ENCODE measurements at regions not wholly inside any gene's neighbourhood (a gene's known extent, or its start where the extent isn't known, plus 50 kb on each side); places are given as distances from the start of the nearest gene placed in this dataset.

DNA sequence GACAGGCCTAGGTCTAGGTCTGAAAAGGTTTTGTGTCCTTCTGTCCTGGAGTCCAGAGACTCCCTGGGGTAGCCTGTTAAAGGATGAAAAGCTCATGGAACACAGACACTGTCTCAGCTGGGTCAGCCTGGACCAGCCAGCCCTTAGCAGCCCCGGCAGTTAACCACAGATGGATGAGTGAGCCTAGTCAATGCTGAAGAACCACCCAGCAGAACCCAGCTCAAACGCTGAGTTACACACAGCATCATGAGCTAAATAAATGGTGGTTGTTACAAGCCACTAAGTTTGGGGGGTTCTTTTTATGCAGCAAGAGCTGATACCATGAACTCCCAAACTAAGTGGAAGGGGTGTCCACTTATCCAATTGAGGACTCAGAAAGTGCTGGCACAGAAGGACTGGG lies 472.8 kb upstream of the PROK2 start:
- DNase-seq (ENCODE audit: low read depth), result no peak

DNA sequence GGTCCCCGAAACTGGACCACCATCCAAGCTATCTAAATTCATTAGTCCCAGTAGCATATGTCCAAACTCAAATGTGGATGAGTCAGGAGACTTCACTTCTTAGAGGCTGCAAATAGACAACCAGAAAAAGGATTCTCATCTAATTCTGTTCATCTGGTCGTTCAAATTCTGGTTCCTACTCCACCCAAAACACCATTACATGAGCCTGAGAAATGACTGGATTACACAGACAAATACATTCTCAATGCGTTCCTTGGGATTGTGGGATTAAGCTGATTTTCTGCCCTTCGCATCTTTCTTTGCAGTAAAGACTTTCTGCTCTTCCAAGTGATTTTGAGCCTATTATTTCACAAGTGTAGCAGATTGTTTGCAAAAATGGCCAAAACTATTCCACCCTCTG lies 472.3 kb upstream of the PROK2 start:
- no peak for DNase-seq (ENCODE audit: low read depth)

DNA sequence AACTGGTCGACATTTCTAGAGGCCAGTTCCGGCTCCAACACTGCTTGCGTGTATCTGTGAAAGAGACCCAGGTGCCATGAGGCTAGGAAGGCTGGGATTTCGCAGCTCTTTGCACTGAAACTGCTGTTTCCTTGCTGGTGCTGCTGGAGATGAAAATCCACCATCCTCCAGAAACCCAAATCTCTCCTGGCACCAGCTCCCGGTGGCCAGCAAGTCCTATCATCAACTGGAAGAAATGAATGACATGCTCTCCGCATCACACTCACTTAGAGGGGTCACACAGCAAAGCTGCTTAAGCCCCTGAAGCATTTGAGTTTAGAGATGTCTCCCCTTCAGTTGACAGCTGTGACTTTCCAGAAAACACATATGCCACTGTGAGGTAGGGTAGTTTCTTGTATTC lies 471.8 kb upstream of the PROK2 start:
- no peak for DNase-seq (ENCODE audit: low read depth)

DNA sequence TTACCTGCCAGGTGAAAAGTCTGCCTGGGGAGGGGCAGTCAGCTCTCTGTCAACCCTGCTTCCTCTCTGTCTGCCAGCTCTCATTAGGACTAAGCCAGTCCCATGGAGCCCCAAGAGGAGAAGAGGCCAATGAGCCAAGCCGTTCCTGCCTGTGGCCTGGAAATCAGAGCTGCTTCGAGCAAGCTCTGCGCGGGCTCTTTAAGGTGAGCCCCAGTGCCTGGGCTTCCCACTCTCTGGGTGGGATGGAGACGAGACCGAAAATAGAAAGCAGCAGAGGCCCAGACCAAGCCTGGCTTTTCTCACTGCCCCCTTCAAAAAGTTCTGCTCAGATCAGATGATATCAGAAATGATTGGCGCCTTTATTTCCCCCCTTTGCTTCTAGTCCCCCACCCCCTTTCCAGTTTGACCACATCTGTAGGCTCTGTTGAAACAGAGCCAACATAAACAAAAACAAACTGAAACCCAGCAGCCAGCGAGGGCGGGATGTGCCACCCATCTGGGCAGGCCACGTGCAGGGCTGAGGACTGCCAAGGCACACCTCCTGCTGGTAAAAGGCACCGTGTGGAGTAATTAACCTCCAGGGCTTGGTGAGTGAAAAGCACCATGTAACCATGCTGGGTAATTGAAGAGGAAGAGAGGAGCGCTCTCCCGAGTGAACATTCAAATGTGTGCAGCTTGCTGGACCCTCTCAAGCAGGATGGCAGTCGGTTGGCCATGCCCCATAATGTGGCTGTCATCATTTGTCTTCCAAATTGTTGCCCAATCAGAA lies 471.0 kb upstream of the PROK2 start:
- no peak for DNase-seq (ENCODE audit: low read depth)

GRCh38 chr3:72255191-72255590 lies 470.2 kb upstream of the PROK2 start:
- no peak for DNase-seq (ENCODE audit: low read depth)

DNA sequence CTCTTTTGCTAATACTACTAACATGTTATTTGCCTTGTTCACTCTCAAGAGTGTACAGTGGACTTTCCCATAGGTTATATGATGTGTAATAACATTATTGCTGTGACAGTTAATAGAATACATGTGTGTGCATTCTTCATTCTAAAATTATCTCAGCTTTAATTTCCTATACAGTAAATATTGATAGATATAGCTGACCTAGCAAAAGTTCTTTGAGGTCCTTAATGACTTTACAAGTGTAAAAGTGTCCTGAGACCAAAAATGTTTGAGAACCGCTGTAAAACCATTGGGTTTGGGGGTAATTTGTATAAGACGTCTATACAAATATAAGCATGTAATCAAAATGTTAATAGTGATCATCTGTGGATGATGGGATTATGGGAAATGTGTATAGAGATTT lies 469.5 kb upstream of the PROK2 start:
- no peak for DNase-seq (ENCODE audit: low read depth)

DNA sequence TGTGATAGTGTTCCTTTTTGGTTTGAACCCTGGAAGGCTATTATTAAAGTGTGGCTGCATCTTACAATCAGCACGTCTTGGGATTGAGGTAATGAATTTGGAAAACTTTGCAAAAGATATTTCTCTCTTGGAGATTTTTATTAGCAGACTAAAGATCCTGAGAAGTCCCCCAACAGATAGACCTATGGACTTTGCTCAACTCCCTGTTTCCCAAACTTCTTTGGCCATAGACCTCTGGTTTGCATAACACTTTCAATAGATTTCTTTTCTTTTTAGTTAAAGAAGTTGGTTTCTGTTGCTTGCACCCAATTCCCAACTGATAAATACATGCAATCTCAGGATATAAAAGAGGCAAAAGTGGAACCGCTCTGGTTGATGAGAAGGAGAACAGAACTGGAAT lies 465.8 kb upstream of the PROK2 start:
- DNase-seq (ENCODE audit: low read depth), result no peak

- no peak for DNase-seq (ENCODE audit: low read depth)
Observed at GRCh38 chr3:72248869-72249268, 463.9 kb upstream of the PROK2 start.

- DNase-seq (ENCODE audit: low read depth), result no peak
Observed at GRCh38 chr3:72248389-72248761, 463.4 kb upstream of the PROK2 start.

DNA sequence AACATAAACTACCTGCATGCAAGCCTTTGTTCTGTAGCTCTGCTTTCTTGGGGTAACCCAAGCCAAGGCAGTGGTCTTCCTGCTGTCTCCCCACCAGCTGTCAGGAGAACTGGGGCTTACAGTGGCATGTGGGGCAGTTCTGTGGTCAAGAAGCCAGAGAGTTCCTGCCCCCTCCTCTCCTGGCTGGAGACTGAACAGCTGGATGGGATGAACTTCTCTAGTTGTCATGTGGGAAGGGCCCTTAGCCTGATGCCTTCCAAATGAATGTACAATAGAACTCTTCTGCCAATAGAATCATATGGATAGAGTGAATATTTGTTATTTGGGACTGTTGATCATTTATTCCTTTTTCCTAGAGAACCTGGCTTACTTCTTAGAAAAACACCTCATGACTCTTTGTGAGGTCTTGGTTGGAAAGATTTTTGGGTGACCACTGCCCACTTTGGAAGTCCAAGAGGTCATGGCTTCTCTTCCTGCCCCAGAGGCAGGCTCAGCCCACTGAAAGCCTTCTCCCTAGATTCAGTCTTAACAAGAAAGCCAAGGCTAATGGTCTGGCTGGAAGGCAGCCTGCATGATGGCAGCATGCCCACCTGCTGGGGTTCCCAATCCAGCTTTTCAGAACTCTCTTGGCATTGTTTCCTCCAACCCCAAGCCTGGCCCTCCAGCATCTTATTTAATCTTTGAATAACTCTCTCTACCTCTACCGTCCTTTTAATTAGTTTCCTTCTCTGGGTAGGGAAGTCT lies 462.9 kb upstream of the PROK2 start:
- DNase-seq (ENCODE audit: low read depth), result no peak

DNA sequence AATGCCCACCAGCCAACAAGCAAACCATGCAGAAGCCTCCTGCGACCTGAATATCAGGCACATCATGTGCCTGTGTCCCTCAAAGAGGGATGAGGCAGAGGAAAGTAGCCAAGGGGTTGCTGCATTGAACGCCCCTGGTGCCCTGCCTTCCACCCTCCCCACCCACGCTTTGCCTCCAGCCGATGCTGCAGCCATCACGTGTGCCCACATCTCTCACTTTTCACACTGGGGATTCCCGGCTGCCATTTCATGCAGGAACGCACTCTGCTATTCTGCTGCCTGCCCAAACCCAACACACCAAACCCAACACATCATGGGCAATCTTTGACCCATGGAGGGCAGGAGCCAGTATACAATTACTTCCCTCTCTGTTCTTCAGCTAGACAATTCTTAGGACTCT lies 462.2 kb upstream of the PROK2 start:
- DNase-seq (ENCODE audit: low read depth), result no peak

- no peak for DNase-seq (ENCODE audit: low read depth)
Observed at GRCh38 chr3:72246685-72247084, 461.7 kb upstream of the PROK2 start.

- no peak for DNase-seq (ENCODE audit: low read depth)
Observed at GRCh38 chr3:72245183-72245811, 460.3 kb upstream of the PROK2 start.

GRCh38 chr3:72244396-72244795 lies 459.4 kb upstream of the PROK2 start:
- no peak for DNase-seq (ENCODE audit: low read depth)

GRCh38 chr3:72242326-72242725 lies 457.4 kb upstream of the PROK2 start:
- no peak for DNase-seq (ENCODE audit: low read depth)

DNA sequence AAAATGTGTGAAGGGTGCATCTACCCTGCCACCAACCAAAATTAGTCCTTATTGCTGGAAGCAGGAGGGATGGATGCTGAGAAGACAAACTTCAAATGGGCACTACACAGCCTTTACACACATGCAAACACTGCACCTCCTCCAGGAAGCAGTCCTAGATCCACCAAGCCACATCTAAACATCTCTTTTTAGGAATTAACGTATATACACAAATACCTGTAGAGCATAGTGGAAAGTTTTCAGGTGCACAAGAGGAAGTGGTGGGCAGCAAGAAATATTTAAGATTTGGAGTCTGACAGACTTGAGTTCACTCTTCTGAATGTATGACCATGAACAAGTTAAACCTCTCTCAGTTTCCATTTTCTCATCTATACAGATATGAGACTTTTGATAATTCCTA lies 456.6 kb upstream of the PROK2 start:
- DNase-seq (ENCODE audit: low read depth), result no peak

DNA sequence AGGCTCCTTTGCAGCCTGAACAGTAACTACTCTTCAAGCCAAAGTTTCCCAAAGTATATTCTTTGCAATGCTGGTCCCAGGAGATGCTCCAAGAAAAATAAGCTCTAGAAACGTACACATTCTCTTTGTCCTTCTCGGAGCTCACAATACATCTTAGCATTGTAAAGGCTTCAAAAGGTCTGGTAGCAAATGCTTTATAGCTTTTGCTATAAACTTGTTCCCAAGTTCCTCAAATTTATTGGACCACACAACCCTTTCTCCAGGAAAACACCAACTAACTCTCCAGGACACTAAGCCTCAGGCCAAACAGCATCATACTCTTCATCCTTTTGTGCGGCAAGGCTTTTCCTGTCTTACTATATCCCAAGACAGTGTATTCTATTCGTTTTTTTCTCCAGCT lies 455.6 kb upstream of the PROK2 start:
- no peak for DNase-seq (ENCODE audit: low read depth)

GRCh38 chr3:72238801-72239200 lies 453.9 kb upstream of the PROK2 start:
- no peak for DNase-seq (ENCODE audit: low read depth)

DNA sequence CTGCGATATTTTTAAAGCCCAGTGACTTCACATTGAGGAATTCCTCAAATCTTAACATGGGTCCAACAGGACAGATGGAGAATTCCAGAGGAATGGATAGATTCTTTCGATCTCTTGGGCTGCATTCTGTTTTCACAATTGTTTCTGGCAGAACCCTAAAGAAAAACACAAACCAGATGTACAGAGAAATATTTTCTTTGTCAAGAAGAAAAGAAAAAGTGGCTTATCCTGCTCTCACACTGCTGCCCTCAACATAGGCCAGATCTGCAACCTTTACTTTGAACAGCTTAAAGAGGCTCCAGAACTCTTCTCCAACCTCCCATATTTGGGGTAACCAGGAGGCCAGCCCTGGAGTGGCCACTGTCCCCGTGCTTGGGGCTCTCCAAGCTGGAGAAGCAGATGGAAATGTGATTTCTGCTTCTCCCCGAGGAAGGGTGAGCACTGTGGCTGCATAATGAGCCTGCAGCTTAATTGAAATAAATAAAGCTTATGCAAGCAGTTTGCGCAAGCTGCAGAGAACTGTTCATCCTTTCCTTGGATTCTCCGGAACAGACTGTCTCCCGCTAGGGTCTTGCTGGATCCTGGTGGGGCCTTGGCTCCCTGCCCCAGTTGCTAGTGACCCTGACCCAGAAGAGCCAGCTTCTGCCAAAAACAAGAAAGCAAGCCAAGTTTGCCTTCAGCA lies 453.2 kb upstream of the PROK2 start:
- DNase-seq (ENCODE audit: low read depth), result no peak

DNA sequence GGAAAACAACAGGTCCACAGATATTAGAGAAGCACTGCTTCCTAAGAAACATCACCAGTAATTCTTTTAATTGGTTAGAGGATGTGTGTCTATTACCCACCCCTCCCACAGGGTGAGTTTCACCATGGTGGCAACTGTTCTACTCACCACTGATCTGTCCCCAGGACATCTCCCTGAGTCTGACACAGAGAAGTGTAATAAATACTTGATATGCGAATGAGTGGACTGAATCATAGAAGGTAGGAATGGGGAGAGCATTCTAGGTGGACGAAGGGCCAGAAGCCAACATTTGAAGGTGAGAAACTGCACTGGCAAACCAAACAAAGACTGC lies 452.7 kb upstream of the PROK2 start:
- no peak for DNase-seq (ENCODE audit: low read depth)

- DNase-seq (ENCODE audit: low read depth), result peak; percentile 80
Observed at GRCh38 chr3:72234391-72234790, 449.4 kb upstream of the PROK2 start.

GRCh38 chr3:72233571-72233970 lies 448.6 kb upstream of the PROK2 start:
- DNase-seq (ENCODE audit: low read depth), result no peak

DNA sequence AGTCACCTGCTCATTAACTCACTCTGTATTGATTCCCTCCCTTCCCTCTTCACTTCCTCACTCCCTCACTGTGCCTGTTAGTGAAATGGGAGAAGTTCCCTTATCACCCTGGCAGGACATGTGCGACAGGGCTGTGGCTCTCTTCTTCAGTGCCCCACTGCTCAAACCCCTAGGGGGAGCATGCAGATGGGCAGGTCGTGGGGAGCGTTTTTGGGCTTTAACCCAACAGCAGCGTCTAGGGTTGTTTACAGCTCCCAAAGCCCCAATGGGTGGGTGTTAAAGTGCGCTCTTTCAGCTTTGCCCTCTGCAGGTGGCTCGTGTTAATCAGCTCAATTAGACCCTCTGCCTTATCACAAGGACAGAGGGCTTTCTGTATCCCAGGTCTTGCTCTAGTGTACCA lies 447.8 kb upstream of the PROK2 start:
- DNase-seq (ENCODE audit: low read depth), result no peak

Data from GM04504 (cell line).